ENCODE measurements at regions not wholly inside any gene's neighbourhood (a gene's known extent, or its start where the extent isn't known, plus 50 kb on each side); places are given as distances from the start of the nearest gene placed in this dataset.
A peak's percentile ranks its signal among the peaks of the same experiment; 100 is the strongest.

GRCh38 chr6:40860443-40860842 lies 178.6 kb downstream of the UNC5CL start:
- H3K36me3 ChIP-seq (ENCODE audit: control insufficient read depth, insufficient read depth, low read length), result no peaks in the 10 kb centered on the region
- no peaks in the 10 kb centered on the region for H3K27me3 ChIP-seq (ENCODE audit: control insufficient read depth, insufficient read depth, low read length)
- H3K4me1 ChIP-seq (ENCODE audit: control insufficient read depth, insufficient read depth, low read length), result no peaks in the 10 kb centered on the region
- DNase-seq (ENCODE audit: low read depth in 4 of 6, low spot score in 6 of 6), result no peak
- no peak overlapping the region for H3K27ac ChIP-seq (ENCODE audit: low read depth, low read length)
- no peak overlapping the region for H3K4me3 ChIP-seq (ENCODE audit: low read depth, low read length)
- 40% methylated on average over 2 of the region's 2 CpGs for WGBS (ENCODE audit: insufficient coverage)
- H3K9me3 ChIP-seq (ENCODE audit: control insufficient read depth, insufficient read depth, low read length), result no peaks in the 10 kb centered on the region

- no peaks in the 10 kb centered on the region for H3K36me3 ChIP-seq (ENCODE audit: control insufficient read depth, insufficient read depth, low read length)
- no peaks in the 10 kb centered on the region for H3K4me1 ChIP-seq (ENCODE audit: control insufficient read depth, insufficient read depth, low read length)
- H3K4me3 ChIP-seq (ENCODE audit: low read depth, low read length), result no peak overlapping the region
- DNase-seq (ENCODE audit: low read depth in 4 of 6, low spot score in 6 of 6), result no peak
- WGBS (ENCODE audit: insufficient coverage), result no CpG with 5 or more reads among the region's 2 CpGs
- no peak overlapping the region for H3K27ac ChIP-seq (ENCODE audit: low read depth, low read length)
- no peaks in the 10 kb centered on the region for H3K9me3 ChIP-seq (ENCODE audit: control insufficient read depth, insufficient read depth, low read length)
- H3K27me3 ChIP-seq (ENCODE audit: control insufficient read depth, insufficient read depth, low read length), result no peaks in the 10 kb centered on the region
Observed at GRCh38 chr6:40856271-40856670, 182.8 kb downstream of the UNC5CL start.

GRCh38 chr6:40855168-40855880 lies 183.7 kb downstream of the UNC5CL start:
- no peak overlapping the region for H3K27ac ChIP-seq (ENCODE audit: low read depth, low read length)
- peak in 1 of 6 donors; percentile 84 for DNase-seq (ENCODE audit: low read depth in 4 of 6, low spot score in 6 of 6)
- no peak overlapping the region for H3K4me3 ChIP-seq (ENCODE audit: low read depth, low read length)
- no peaks in the 10 kb centered on the region for H3K27me3 ChIP-seq (ENCODE audit: control insufficient read depth, insufficient read depth, low read length)
- H3K36me3 ChIP-seq (ENCODE audit: control insufficient read depth, insufficient read depth, low read length), result no peaks in the 10 kb centered on the region
- 60% methylated on average over 3 of the region's 10 CpGs for WGBS (ENCODE audit: insufficient coverage)
- no peaks in the 10 kb centered on the region for H3K4me1 ChIP-seq (ENCODE audit: control insufficient read depth, insufficient read depth, low read length)
- no peaks in the 10 kb centered on the region for H3K9me3 ChIP-seq (ENCODE audit: control insufficient read depth, insufficient read depth, low read length)

GRCh38 chr6:40854592-40854991 lies 184.4 kb downstream of the UNC5CL start:
- Histone ChIP-seq H3K9me3 (ENCODE audit: control insufficient read depth, insufficient read depth, low read length) (no peaks in the 10 kb centered on the region), H3K4me1 (ENCODE audit: control insufficient read depth, insufficient read depth, low read length) (no peaks in the 10 kb centered on the region), H3K36me3 (ENCODE audit: control insufficient read depth, insufficient read depth, low read length) (no peaks in the 10 kb centered on the region), H3K27ac (ENCODE audit: low read depth, low read length) (no peak overlapping the region), H3K27me3 (ENCODE audit: control insufficient read depth, insufficient read depth, low read length) (no peaks in the 10 kb centered on the region), H3K4me3 (ENCODE audit: low read depth, low read length) (no peak overlapping the region)
- peak in 1 of 6 donors; percentile 46 for DNase-seq (ENCODE audit: low read depth in 4 of 6, low spot score in 6 of 6)

GRCh38 chr6:40852779-40853373 lies 186.1 kb downstream of the UNC5CL start:
- no peaks in the 10 kb centered on the region for H3K9me3 ChIP-seq (ENCODE audit: control insufficient read depth, insufficient read depth, low read length)
- H3K36me3 ChIP-seq (ENCODE audit: control insufficient read depth, insufficient read depth, low read length), result no peaks in the 10 kb centered on the region
- H3K27ac ChIP-seq (ENCODE audit: low read depth, low read length), result no peak overlapping the region
- no peaks in the 10 kb centered on the region for H3K4me1 ChIP-seq (ENCODE audit: control insufficient read depth, insufficient read depth, low read length)
- DNase-seq (ENCODE audit: low read depth in 4 of 6, low spot score in 6 of 6), result no peak
- 50% methylated on average over 3 of the region's 6 CpGs for WGBS (ENCODE audit: insufficient coverage)
- H3K27me3 ChIP-seq (ENCODE audit: control insufficient read depth, insufficient read depth, low read length), result no peaks in the 10 kb centered on the region
- no peak overlapping the region for H3K4me3 ChIP-seq (ENCODE audit: low read depth, low read length)

GRCh38 chr6:40849546-40849945 lies 189.5 kb downstream of the UNC5CL start:
- Histone ChIP-seq H3K27me3 (ENCODE audit: control insufficient read depth, insufficient read depth, low read length) (no peaks in the 10 kb centered on the region), H3K4me3 (ENCODE audit: low read depth, low read length) (no peak overlapping the region), H3K36me3 (ENCODE audit: control insufficient read depth, insufficient read depth, low read length) (no peaks in the 10 kb centered on the region), H3K4me1 (ENCODE audit: control insufficient read depth, insufficient read depth, low read length) (no peaks in the 10 kb centered on the region), H3K9me3 (ENCODE audit: control insufficient read depth, insufficient read depth, low read length) (no peaks in the 10 kb centered on the region), H3K27ac (ENCODE audit: low read depth, low read length) (no peak overlapping the region)
- DNase-seq (ENCODE audit: low read depth in 4 of 6, low spot score in 6 of 6), result no peak
- WGBS (ENCODE audit: insufficient coverage), result no CpG with 5 or more reads among the region's 3 CpGs

GRCh38 chr6:40848868-40849514 lies 190.0 kb downstream of the UNC5CL start:
- no peaks in the 10 kb centered on the region for H3K9me3 ChIP-seq (ENCODE audit: control insufficient read depth, insufficient read depth, low read length)
- no peaks in the 10 kb centered on the region for H3K27me3 ChIP-seq (ENCODE audit: control insufficient read depth, insufficient read depth, low read length)
- WGBS (ENCODE audit: insufficient coverage), result no CpG with 5 or more reads among the region's 4 CpGs

GRCh38 chr6:40848038-40848437 lies 191.0 kb downstream of the UNC5CL start:
- 78% methylated on average over 5 of the region's 5 CpGs for WGBS (ENCODE audit: insufficient coverage)
- H3K4me1 ChIP-seq (ENCODE audit: control insufficient read depth, insufficient read depth, low read length), result no peaks in the 10 kb centered on the region
- H3K27me3 ChIP-seq (ENCODE audit: control insufficient read depth, insufficient read depth, low read length), result no peaks in the 10 kb centered on the region
- H3K27ac ChIP-seq (ENCODE audit: low read depth, low read length), result no peak overlapping the region
- no peaks in the 10 kb centered on the region for H3K36me3 ChIP-seq (ENCODE audit: control insufficient read depth, insufficient read depth, low read length)
- no peaks in the 10 kb centered on the region for H3K9me3 ChIP-seq (ENCODE audit: control insufficient read depth, insufficient read depth, low read length)
- H3K4me3 ChIP-seq (ENCODE audit: low read depth, low read length), result no peak overlapping the region
- DNase-seq (ENCODE audit: low read depth in 4 of 6, low spot score in 6 of 6), result no peak

More at GRCh38 chr6:40848868-40849514, 190.0 kb downstream of the UNC5CL start:
- no peak for DNase-seq (ENCODE audit: low read depth in 4 of 6, low spot score in 6 of 6)
- no peak overlapping the region for H3K4me3 ChIP-seq (ENCODE audit: low read depth, low read length)
- no peak overlapping the region for H3K27ac ChIP-seq (ENCODE audit: low read depth, low read length)
- no peaks in the 10 kb centered on the region for H3K36me3 ChIP-seq (ENCODE audit: control insufficient read depth, insufficient read depth, low read length)
- no peaks in the 10 kb centered on the region for H3K4me1 ChIP-seq (ENCODE audit: control insufficient read depth, insufficient read depth, low read length)

GRCh38 chr6:40845553-40845952 lies 193.5 kb downstream of the UNC5CL start:
- Histone ChIP-seq H3K4me1 (ENCODE audit: control insufficient read depth, insufficient read depth, low read length) (no peaks in the 10 kb centered on the region), H3K9me3 (ENCODE audit: control insufficient read depth, insufficient read depth, low read length) (no peaks in the 10 kb centered on the region), H3K4me3 (ENCODE audit: low read depth, low read length) (no peak overlapping the region), H3K27ac (ENCODE audit: low read depth, low read length) (no peak overlapping the region), H3K36me3 (ENCODE audit: control insufficient read depth, insufficient read depth, low read length) (no peaks in the 10 kb centered on the region), H3K27me3 (ENCODE audit: control insufficient read depth, insufficient read depth, low read length) (no peaks in the 10 kb centered on the region)
- 17% methylated on average over 2 of the region's 2 CpGs for WGBS (ENCODE audit: insufficient coverage)
- DNase-seq (ENCODE audit: low read depth in 4 of 6, low spot score in 6 of 6), result peak in 3 of 6 donors; percentile 12 to 71 (median 60)

- Histone ChIP-seq H3K36me3 (ENCODE audit: control insufficient read depth, insufficient read depth, low read length) (no peaks in the 10 kb centered on the region), H3K9me3 (ENCODE audit: control insufficient read depth, insufficient read depth, low read length) (no peaks in the 10 kb centered on the region), H3K27ac (ENCODE audit: low read depth, low read length) (no peak overlapping the region), H3K4me3 (ENCODE audit: low read depth, low read length) (no peak overlapping the region), H3K4me1 (ENCODE audit: control insufficient read depth, insufficient read depth, low read length) (no peaks in the 10 kb centered on the region), H3K27me3 (ENCODE audit: control insufficient read depth, insufficient read depth, low read length) (no peaks in the 10 kb centered on the region)
- DNase-seq (ENCODE audit: low read depth in 4 of 6, low spot score in 6 of 6), result peak in 1 of 6 donors; percentile 24
- no CpG with 5 or more reads among the region's 1 CpG for WGBS (ENCODE audit: insufficient coverage)
Observed at GRCh38 chr6:40844246-40844645, 194.8 kb downstream of the UNC5CL start.
